Caco-2 (cell line): ENCODE measurements at regions not wholly inside any gene's neighbourhood (a gene's known extent, or its start where the extent isn't known, plus 50 kb on each side); places are given as distances from the start of the nearest gene placed in this dataset.

ENCODE experiments used
- BruUV-seq: library from RNA; stranded (reverse); fragments of 400-500 nt; replicated peaks from 2 replicates; lab custom pipeline; 2021; lab: Mats Ljungman, UMichigan
- CTCF ChIA-PET: fragments of 300-600 bp; sonication (Branson Sonifier 250); formaldehyde crosslinking; loops from one replicate; lab custom pipeline; 2022; ENCODE audit warnings: antibody characterized with exemption; lab: Charles Lee
- POLR2A ChIA-PET: fragments of 300-600 bp; sonication (Branson Sonifier 250); formaldehyde crosslinking; loops from one replicate; lab custom pipeline; 2022; ENCODE audit warnings: antibody characterized with exemption; lab: Charles Lee
- DNase-seq, 2 experiments: peaks; one replicate each; pipeline versions ENCODE4 v3.0.0 to v3.0.0-alpha.2; 2020 to 2022
- H3K27me3 ChIP-seq: replicated peaks from 2 replicates; pipeline ENCODE4 v1.6.0; 2011; ENCODE audit warnings: low read length; ENCODE audit not compliant: control insufficient read depth, insufficient read depth
- H3K36me3 ChIP-seq: 2 replicates; pipeline ENCODE4 v1.5.1; 2011; ENCODE audit warnings: low read length; ENCODE audit not compliant: control insufficient read depth, insufficient read depth
- H3K4me1 ChIP-seq: fragments of 250-450 bp; sonication (Bioruptor Pico); 2 replicates; pipeline ENCODE4 v1.5.1; 2020; ENCODE audit warnings: mild to moderate bottlenecking
- H3K4me3 ChIP-seq: 2 replicates; pipeline ENCODE4 v1.5.1; 2011; ENCODE audit warnings: low read depth, mild to moderate bottlenecking, control low read depth, low read length
- H3K9me3 ChIP-seq: fragments of 250-450 bp; sonication (Bioruptor Pico); 2 replicates; pipeline ENCODE4 v1.5.1; 2020; ENCODE audit warnings: mild to moderate bottlenecking, moderate library complexity
- H3K27ac Mint-ChIP-seq: one replicate; pipeline ENCODE4 v1.8.0; 2022; ENCODE audit warnings: mixed read lengths; ENCODE audit not compliant: unreplicated experiment
- H3K27me3 Mint-ChIP-seq: one replicate; pipeline ENCODE4 v1.8.0; 2022; ENCODE audit warnings: mixed read lengths; ENCODE audit not compliant: insufficient read depth, unreplicated experiment
- H3K36me3 Mint-ChIP-seq: one replicate; pipeline ENCODE4 v1.8.0; 2022; ENCODE audit warnings: mild to moderate bottlenecking, mixed read lengths; ENCODE audit not compliant: insufficient read depth, unreplicated experiment
- H3K4me1 Mint-ChIP-seq: one replicate; pipeline ENCODE4 v1.8.0; 2022; ENCODE audit warnings: low read depth, mixed read lengths; ENCODE audit not compliant: unreplicated experiment
- H3K4me3 Mint-ChIP-seq: one replicate; pipeline ENCODE4 v1.8.0; 2022; ENCODE audit warnings: mild to moderate bottlenecking, moderate library complexity, mixed read lengths; ENCODE audit not compliant: unreplicated experiment
- H3K9me3 Mint-ChIP-seq: one replicate; pipeline ENCODE4 v1.8.0; 2022; ENCODE audit warnings: mixed read lengths; ENCODE audit not compliant: unreplicated experiment
- CTCF ChIP-seq, 2 experiments: fragments of 200-600 bp in 1 of 2; IDR thresholded peaks; 1 replicate in 1 of 2; 2 replicates in 1 of 2; pipeline versions ENCODE4 v1.5.1 to v1.8.0; 2011 to 2022; ENCODE audit warnings: antibody characterized with exemption in 1 of 2, control low read depth in 1 of 2, inconsistent platforms in 1 of 2, low read depth in 1 of 2, low read length in 1 of 2, mild to moderate bottlenecking in 1 of 2, moderate library complexity in 1 of 2; ENCODE audit not compliant: insufficient read depth in 1 of 2, severe bottlenecking in 1 of 2, unreplicated experiment in 1 of 2
- intact Hi-C: fragments of 100-400 bp; cut with micrococcal nuclease; formaldehyde crosslinking; loops from one replicate; pipeline ENCODE4 v1.10.0; 2022; ENCODE audit not compliant: unreplicated experiment

- ChIA-PET POLR2A (no interaction called here), CTCF (no interaction called here)
- H3K36me3 Mint-ChIP-seq, result no peaks in the 10 kb centered on the region
- Histone ChIP-seq H3K36me3 (no peaks in the 10 kb centered on the region), H3K4me1 (no peaks in the 10 kb centered on the region), H3K9me3 (no peaks in the 10 kb centered on the region), H3K4me3 (no peak overlapping the region), H3K27me3 (no peaks in the 10 kb centered on the region)
- intact Hi-C loops, result no loop called here
- no peak overlapping the region for H3K27ac Mint-ChIP-seq
- H3K27me3 Mint-ChIP-seq, result peaks cover 14% of the 10 kb centered on the region
- H3K4me3 Mint-ChIP-seq, result no peak overlapping the region
- no peak for TF ChIP-seq CTCF (IDR thresholded peaks at IDR 0.05; ENCODE audit: insufficient read depth in 1 of 2, low read depth in 1 of 2, low read length in 1 of 2, severe bottlenecking in 1 of 2, unreplicated experiment in 1 of 2)
- no TSS peak for BruUV-seq
- DNase-seq, result no peak
- peaks cover 10% of the 10 kb centered on the region for H3K9me3 Mint-ChIP-seq
- H3K4me1 Mint-ChIP-seq, result no peaks in the 10 kb centered on the region
Measured at GRCh38 chr19:29395734-29396414, 129.9 kb upstream of the VSTM2B start.

GRCh38 chr19:29396925-29397324 is 128.9 kb upstream of the VSTM2B start:
- intact Hi-C loops, result no loop called here
- H3K9me3 ChIP-seq, result no peaks in the 10 kb centered on the region
- no peaks in the 10 kb centered on the region for H3K36me3 Mint-ChIP-seq
- H3K27me3 Mint-ChIP-seq, result peaks cover 14% of the 10 kb centered on the region
- no peaks in the 10 kb centered on the region for H3K27me3 ChIP-seq
- no peaks in the 10 kb centered on the region for H3K36me3 ChIP-seq
- DNase-seq, result no peak
- H3K27ac Mint-ChIP-seq, result no peak overlapping the region
- no peak overlapping the region for H3K4me3 ChIP-seq
- no peak for TF ChIP-seq CTCF (IDR thresholded peaks at IDR 0.05; ENCODE audit: insufficient read depth in 1 of 2, low read depth in 1 of 2, low read length in 1 of 2, severe bottlenecking in 1 of 2, unreplicated experiment in 1 of 2)
- no peak overlapping the region for H3K4me3 Mint-ChIP-seq
- POLR2A ChIA-PET, result no interaction called here
- H3K9me3 Mint-ChIP-seq, result no peaks in the 10 kb centered on the region
- CTCF ChIA-PET, result no interaction called here
- no TSS peak for BruUV-seq
- no peaks in the 10 kb centered on the region for H3K4me1 ChIP-seq
- no peaks in the 10 kb centered on the region for H3K4me1 Mint-ChIP-seq

DNA sequence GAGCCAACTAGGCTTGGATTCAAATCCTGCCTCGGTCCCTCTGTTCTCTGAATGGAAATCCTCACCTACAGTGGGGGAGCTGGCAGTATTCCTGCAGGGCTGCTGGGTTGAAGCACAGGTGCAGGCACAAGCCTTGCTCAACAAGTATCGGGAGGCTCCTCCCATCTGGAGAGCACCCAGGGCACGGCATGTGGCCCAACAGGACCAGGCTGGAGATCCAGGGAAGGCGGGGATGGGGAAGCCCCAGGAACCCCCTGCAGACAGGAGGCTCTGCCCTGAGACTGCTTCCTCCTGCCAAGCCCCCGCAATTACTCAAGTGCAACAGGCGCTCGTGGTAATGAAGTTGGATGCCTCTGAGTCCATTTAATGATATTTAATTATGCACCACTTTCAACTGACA is 128.0 kb upstream of the VSTM2B start:
- no peaks in the 10 kb centered on the region for H3K4me1 Mint-ChIP-seq
- Histone ChIP-seq H3K36me3 (no peaks in the 10 kb centered on the region), H3K4me3 (no peak overlapping the region), H3K4me1 (no peaks in the 10 kb centered on the region), H3K9me3 (no peaks in the 10 kb centered on the region), H3K27me3 (no peaks in the 10 kb centered on the region)
- no peaks in the 10 kb centered on the region for H3K9me3 Mint-ChIP-seq
- H3K4me3 Mint-ChIP-seq, result no peak overlapping the region
- intact Hi-C loops, result no loop called here
- TF ChIP-seq CTCF (IDR thresholded peaks at IDR 0.05; ENCODE audit: insufficient read depth in 1 of 2, low read depth in 1 of 2, low read length in 1 of 2, severe bottlenecking in 1 of 2, unreplicated experiment in 1 of 2), result no peak
- BruUV-seq, result no TSS peak
- ChIA-PET CTCF (no interaction called here), POLR2A (no interaction called here)
- DNase-seq, result no peak
- H3K27me3 Mint-ChIP-seq, result peaks cover 14% of the 10 kb centered on the region
- H3K36me3 Mint-ChIP-seq, result no peaks in the 10 kb centered on the region
- H3K27ac Mint-ChIP-seq, result no peak overlapping the region
